ENCODE measurements at regions not wholly inside any gene's neighbourhood (a gene's known extent, or its start where the extent isn't known, plus 50 kb on each side); places are given as distances from the start of the nearest gene placed in this dataset.

DNA sequence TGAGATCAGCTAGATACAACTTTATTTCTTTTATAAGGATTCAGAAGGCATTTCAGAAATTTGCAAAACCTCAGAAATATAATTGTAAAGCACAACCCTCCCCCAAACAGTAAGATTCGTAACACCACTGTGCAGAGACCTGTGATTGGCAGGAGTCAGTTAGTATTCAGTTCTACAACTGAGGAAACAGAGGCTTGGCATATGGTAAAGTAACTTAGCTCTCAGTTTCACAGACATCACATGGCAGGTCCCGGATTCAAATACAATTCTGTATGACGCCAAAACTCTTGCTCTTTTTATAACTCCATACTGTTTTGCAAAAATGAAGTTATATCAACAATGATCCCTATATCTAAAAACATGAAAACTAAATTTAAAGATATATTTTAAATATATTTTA is 225.6 kb upstream of the LMCD1 start:
- TF ChIP-seq POLR2AphosphoS5 (IDR thresholded peaks at IDR 0.05), result no peak
- Histone ChIP-seq H3K36me3 (no peaks in the 10 kb centered on the region), H3K27me3 (no peaks in the 10 kb centered on the region), H3K4me3 (no peak overlapping the region), H3K9me3 (no peaks in the 10 kb centered on the region), H3K27ac (no peak overlapping the region), H3K4me1 (no peaks in the 10 kb centered on the region)
- no peak for DNase-seq (ENCODE audit: low spot score in 2 of 2)
- intact Hi-C loops (cut with DNase I; ENCODE audit: low total_unique reads), result no loop called here

DNA sequence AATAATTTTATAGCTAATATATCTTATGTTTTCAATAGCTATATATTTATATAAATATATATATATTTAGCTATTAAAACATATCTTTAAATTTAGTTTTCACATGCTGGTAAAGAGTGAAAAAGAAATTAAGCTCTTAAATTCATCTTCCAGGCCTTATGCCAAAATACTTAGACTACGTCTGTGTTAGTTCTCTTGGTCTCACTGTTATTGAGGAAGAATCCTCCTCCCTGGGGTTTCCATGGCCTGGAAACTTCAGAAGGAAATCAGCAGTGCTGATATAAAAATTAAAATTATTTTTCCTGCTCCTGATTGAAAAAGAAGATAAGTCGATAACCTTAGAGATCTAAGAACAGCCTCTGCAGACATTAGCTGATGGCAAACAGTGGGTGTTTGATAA is 225.1 kb upstream of the LMCD1 start:
- TF ChIP-seq POLR2AphosphoS5 (IDR thresholded peaks at IDR 0.05) (no peak), POLR2A (IDR thresholded peaks at IDR 0.05) (no peak)
- TF ChIP-seq, protein P1, sequence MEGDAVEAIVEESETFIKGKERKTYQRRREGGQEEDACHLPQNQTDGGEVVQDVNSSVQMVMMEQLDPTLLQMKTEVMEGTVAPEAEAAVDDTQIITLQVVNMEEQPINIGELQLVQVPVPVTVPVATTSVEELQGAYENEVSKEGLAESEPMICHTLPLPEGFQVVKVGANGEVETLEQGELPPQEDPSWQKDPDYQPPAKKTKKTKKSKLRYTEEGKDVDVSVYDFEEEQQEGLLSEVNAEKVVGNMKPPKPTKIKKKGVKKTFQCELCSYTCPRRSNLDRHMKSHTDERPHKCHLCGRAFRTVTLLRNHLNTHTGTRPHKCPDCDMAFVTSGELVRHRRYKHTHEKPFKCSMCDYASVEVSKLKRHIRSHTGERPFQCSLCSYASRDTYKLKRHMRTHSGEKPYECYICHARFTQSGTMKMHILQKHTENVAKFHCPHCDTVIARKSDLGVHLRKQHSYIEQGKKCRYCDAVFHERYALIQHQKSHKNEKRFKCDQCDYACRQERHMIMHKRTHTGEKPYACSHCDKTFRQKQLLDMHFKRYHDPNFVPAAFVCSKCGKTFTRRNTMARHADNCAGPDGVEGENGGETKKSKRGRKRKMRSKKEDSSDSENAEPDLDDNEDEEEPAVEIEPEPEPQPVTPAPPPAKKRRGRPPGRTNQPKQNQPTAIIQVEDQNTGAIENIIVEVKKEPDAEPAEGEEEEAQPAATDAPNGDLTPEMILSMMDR (IDR thresholded peaks at IDR 0.05), result no peak
- intact Hi-C loops (cut with DNase I; ENCODE audit: low total_unique reads), result no loop called here

DNA sequence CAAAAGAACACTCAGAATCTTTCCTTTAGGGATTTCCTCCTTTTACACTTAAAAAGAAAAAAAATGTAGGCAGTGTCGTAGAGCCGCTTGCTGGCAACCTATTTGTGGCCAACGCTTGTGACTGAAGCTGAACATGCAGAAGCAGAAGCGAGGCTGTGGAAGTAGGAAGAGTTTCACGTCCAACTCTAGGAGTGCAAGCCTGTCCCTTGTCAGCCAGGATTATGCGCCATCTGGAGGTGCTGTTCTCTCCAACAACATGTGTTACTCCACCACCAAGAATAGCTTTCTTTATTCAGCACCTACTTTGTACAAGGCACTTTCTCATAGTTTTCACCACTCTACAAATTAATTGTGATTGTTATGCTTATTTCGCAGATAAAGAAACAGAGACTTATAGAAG is 223.2 kb upstream of the LMCD1 start:
- Histone ChIP-seq H3K27me3 (no peaks in the 10 kb centered on the region), H3K27ac (no peak overlapping the region), H3K4me1 (no peaks in the 10 kb centered on the region), H3K9me3 (no peaks in the 10 kb centered on the region), H3K4me3 (no peak overlapping the region), H3K36me3 (no peaks in the 10 kb centered on the region)
- TF ChIP-seq POLR2A (IDR thresholded peaks at IDR 0.05) (no peak), POLR2AphosphoS5 (IDR thresholded peaks at IDR 0.05) (no peak)
- TF ChIP-seq, protein P1 (IDR thresholded peaks at IDR 0.05), result no peak
- no peak for DNase-seq (ENCODE audit: low spot score in 2 of 2)
- intact Hi-C loops (cut with DNase I; ENCODE audit: low total_unique reads), result no loop called here

More for the DNA sequence above, 225.1 kb upstream of the LMCD1 start:
- Histone ChIP-seq H3K27me3 (no peaks in the 10 kb centered on the region), H3K9me3 (no peaks in the 10 kb centered on the region), H3K4me3 (no peak overlapping the region), H3K27ac (no peak overlapping the region), H3K4me1 (no peaks in the 10 kb centered on the region), H3K36me3 (no peaks in the 10 kb centered on the region)
- no peak for DNase-seq (ENCODE audit: low spot score in 2 of 2)

DNA sequence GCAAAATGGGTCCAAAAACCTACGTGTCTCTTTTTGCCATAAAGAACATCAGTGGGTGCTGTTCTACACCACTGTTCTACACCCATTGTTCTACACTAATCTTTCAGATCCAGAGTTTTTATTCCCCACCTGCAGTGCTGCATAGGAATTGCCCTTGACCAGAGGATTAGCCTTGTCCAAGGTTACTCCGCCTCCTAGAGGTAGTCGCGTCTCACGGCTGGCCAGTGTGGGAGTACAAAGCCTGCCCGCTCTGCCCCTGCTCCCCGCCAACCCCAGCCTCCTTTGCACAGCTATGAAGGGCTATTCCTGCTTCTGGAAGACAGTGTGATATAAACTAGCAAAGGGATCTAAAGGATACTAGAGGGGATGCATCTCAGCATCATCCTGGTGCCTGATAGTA is 222.1 kb upstream of the LMCD1 start:
- no peaks in the 10 kb centered on the region for H3K27me3 ChIP-seq
- intact Hi-C loops (cut with DNase I; ENCODE audit: low total_unique reads), result no loop called here
- TF ChIP-seq POLR2AphosphoS5 (IDR thresholded peaks at IDR 0.05) (no peak), POLR2A (IDR thresholded peaks at IDR 0.05) (no peak)
- TF ChIP-seq, protein P1 (IDR thresholded peaks at IDR 0.05), result no peak

DNA sequence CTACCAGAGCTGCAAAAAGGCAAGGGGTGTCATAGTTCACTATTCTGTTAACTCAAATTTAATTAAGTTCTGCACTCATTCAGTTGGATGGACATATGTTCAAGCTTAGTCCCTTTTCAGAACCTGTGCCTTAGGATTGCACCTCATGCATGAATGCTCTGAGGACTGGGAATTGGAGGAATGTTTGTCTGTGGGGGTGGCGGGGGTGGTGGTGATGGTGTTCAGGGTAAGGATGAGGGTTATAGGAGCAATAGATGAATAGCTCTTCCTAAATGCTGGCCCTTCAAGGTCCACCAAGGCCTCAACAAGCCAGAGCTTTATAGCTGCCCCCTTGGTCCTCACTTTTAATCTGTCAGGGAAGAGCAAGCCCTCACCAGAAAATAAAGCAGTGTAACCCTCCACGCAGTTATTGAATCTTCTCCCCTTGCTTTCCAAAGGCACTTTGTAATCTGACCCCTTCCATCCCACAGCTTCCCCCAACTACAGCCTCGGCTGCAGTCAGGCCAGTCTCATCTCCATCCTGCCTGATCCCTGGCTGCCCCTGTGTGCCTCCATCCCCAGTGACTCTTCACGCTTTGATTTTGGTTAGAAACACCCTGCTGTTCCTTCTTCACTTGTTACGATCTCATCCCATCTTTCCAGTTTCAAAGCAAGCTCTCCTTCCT is 221.6 kb upstream of the LMCD1 start:
- DNase-seq (ENCODE audit: low spot score in 2 of 2), result no peak
- Histone ChIP-seq H3K4me1 (no peaks in the 10 kb centered on the region), H3K36me3 (no peaks in the 10 kb centered on the region), H3K27me3 (no peaks in the 10 kb centered on the region), H3K9me3 (no peaks in the 10 kb centered on the region), H3K27ac (no peak overlapping the region), H3K4me3 (no peak overlapping the region)
- TF ChIP-seq POLR2A (IDR thresholded peaks at IDR 0.05) (no peak), POLR2AphosphoS5 (IDR thresholded peaks at IDR 0.05) (no peak)
- TF ChIP-seq, protein P1 (IDR thresholded peaks at IDR 0.05), result no peak
- intact Hi-C loops (cut with DNase I; ENCODE audit: low total_unique reads), result no loop called here

More for the DNA sequence above, 222.1 kb upstream of the LMCD1 start:
- Histone ChIP-seq H3K4me3 (no peak overlapping the region), H3K27ac (no peak overlapping the region), H3K36me3 (no peaks in the 10 kb centered on the region), H3K9me3 (no peaks in the 10 kb centered on the region), H3K4me1 (no peaks in the 10 kb centered on the region)
- no peak for DNase-seq (ENCODE audit: low spot score in 2 of 2)
